ENCODE measurements at regions not wholly inside any gene's neighbourhood (a gene's known extent, or its start where the extent isn't known, plus 50 kb on each side); places are given as distances from the start of the nearest gene placed in this dataset.

DNA sequence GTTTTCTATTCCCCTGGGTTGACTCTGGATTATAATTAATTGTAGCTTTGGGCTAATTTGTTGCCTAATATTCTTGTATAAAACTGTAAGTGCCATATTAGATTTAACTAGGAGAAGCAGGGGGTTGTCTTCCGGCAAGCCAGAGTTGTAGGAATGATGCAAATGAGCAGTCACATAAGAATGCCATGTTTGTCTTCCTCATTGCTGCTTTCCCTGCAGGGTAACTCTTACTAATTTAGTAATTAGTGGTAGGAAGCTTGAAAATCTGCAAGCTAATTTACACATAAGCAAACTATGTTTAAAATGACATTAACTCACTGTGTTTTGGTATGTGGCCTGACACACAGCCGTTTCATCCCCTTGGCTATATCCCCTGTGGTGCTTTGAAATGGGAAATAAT, 527.8 kb downstream of the KCTD16 start:
- DNase-seq (ENCODE audit: insufficient read length, low spot score) (no peak), FAIRE-seq (no peak)
- TF ChIP-seq CTCF (IDR thresholded peaks at IDR 0.05; ENCODE audit: insufficient read depth, missing control alignments), result no peak

DNA sequence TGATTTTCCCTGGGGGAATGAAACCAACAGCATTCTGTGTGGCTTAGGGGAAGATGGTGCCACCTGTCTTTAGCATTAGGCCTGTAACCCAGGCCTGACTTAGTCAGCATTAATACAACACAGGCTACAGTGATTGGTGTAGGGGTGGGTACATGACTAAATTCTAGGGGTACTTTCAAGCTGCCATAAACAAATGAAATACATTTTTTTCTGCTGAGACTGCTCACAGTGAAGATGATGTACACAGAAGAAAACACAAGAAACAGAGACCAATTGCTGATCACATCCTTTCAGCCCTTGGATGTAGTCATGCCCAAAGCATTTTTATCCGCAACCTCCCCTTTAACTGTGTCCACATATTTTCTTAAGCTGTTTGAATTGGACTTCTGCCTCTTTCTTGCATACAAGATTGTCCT, 527.2 kb downstream of the KCTD16 start:
- DNase-seq (ENCODE audit: insufficient read length, low spot score), result no peak
- TF ChIP-seq CTCF (IDR thresholded peaks at IDR 0.05; ENCODE audit: insufficient read depth, missing control alignments), result peak; percentile 4
- FAIRE-seq, result no peak

- no peak for DNase-seq (ENCODE audit: insufficient read length, low spot score)
- no peak for TF ChIP-seq CTCF (IDR thresholded peaks at IDR 0.05; ENCODE audit: insufficient read depth, missing control alignments)
- no peak for FAIRE-seq
Measured at GRCh38 chr5:144691936-144692335, 521.3 kb downstream of the KCTD16 start.

- TF ChIP-seq CTCF (IDR thresholded peaks at IDR 0.05; ENCODE audit: insufficient read depth, missing control alignments), result no peak
- no peak for DNase-seq (ENCODE audit: insufficient read length, low spot score)
- no peak for FAIRE-seq
Measured at GRCh38 chr5:144684899-144685298, 514.2 kb downstream of the KCTD16 start.

GRCh38 chr5:144680711-144681110, 510.0 kb downstream of the KCTD16 start:
- DNase-seq (ENCODE audit: insufficient read length, low spot score) (no peak), FAIRE-seq (no peak)
- no peak for TF ChIP-seq CTCF (IDR thresholded peaks at IDR 0.05; ENCODE audit: insufficient read depth, missing control alignments)

- no peak for FAIRE-seq
- DNase-seq (ENCODE audit: insufficient read length, low spot score), result no peak
- no peak for TF ChIP-seq CTCF (IDR thresholded peaks at IDR 0.05; ENCODE audit: insufficient read depth, missing control alignments)
Measured at GRCh38 chr5:144671066-144671465, 500.4 kb downstream of the KCTD16 start.

DNA sequence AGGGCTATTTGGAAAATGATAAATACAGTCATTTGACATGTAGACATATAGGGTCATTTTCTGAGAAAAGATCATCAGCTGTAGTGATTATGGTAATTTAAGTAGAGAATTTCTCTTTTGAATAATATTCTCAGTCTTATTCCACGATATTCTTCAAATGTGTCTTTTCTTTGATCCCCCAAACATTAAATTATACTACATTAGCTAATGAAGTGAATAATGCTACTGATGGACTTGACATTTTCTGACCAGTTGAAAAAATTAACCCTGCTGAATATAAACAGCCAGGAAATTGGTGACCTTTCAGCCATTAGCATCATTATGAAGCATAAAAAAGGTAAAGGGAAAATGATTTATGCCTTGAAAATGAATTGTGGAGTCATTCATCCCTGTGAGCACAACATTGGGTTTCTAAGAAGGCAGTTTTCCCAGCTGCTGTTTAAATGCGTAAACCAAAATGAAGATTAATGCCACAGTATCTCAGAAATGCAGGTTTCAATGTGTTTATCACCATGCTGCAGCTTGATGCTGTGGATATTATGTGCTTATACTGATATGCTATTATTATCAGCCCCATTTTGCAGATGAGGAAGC, 489.1 kb downstream of the KCTD16 start:
- FAIRE-seq (no peak), DNase-seq (ENCODE audit: insufficient read length, low spot score) (no peak)
- TF ChIP-seq CTCF (IDR thresholded peaks at IDR 0.05; ENCODE audit: insufficient read depth, missing control alignments), result no peak
